CD4-positive, alpha-beta memory T cell (primary cell): ENCODE measurements at regions not wholly inside any gene's neighbourhood (a gene's known extent, or its start where the extent isn't known, plus 50 kb on each side); places are given as distances from the start of the nearest gene placed in this dataset.
A peak's percentile ranks its signal among the peaks of the same experiment; 100 is the strongest.

Source experiments
- CTCF ChIA-PET: fragments of 350-600 bp; sonication (Branson Sonifier 250); formaldehyde crosslinking; loops from one replicate; lab custom pipeline; 2021; ENCODE audit warnings: inconsistent platforms; ENCODE audit not compliant: partially characterized antibody; lab: Charles Lee
- POLR2A ChIA-PET: fragments of 350-600 bp; sonication (Branson Sonifier 250); formaldehyde crosslinking; loops from one replicate; lab custom pipeline; 2021; ENCODE audit not compliant: partially characterized antibody; lab: Charles Lee
- DNase-seq, 5 donors: peaks; one replicate each; pipeline versions ENCODE4 v3.0.0 to v3.0.0-alpha.2; 2020 to 2022; ENCODE audit warnings: mixed read lengths in 1 of 5
- H3K27ac ChIP-seq: one replicate; pipeline ENCODE4 v1.7.0; 2013; ENCODE audit warnings: low read depth, low read length
- H3K27me3 ChIP-seq: 2 replicates; pipeline ENCODE4 v1.7.0; 2013; ENCODE audit warnings: mild to moderate bottlenecking, low read length, moderate library complexity; ENCODE audit not compliant: insufficient read depth
- H3K36me3 ChIP-seq: 2 replicates; pipeline ENCODE4 v1.7.0; 2013; ENCODE audit warnings: mild to moderate bottlenecking, low read length, moderate library complexity; ENCODE audit not compliant: insufficient read depth
- H3K4me1 ChIP-seq: 2 replicates; pipeline ENCODE4 v1.7.0; 2013; ENCODE audit warnings: mild to moderate bottlenecking, low read length, moderate library complexity; ENCODE audit not compliant: insufficient read depth
- H3K4me3 ChIP-seq, 2 donors: one replicate each; pipeline ENCODE4 v1.7.0; 2013; ENCODE audit warnings: low read length in 2 of 2, mild to moderate bottlenecking in 1 of 2
- H3K9me3 ChIP-seq, 2 donors: one replicate each; pipeline ENCODE4 v1.7.0; 2013; ENCODE audit warnings: low read length in 2 of 2, control low read depth in 1 of 2; ENCODE audit not compliant: control insufficient read depth in 1 of 2
- H3K27ac Mint-ChIP-seq, 7 donors: one replicate each; pipeline ENCODE4 v1.8.0; 2020 to 2021; ENCODE audit warnings: mixed read lengths in 7 of 7, mild to moderate bottlenecking in 6 of 7, inconsistent platforms in 3 of 7, moderate library complexity in 3 of 7
- H3K27me3 Mint-ChIP-seq, 2 donors: one replicate each; pipeline ENCODE4 v1.8.0; 2020 to 2021; ENCODE audit warnings: mixed read lengths in 2 of 2
- H3K36me3 Mint-ChIP-seq, 2 donors: one replicate each; pipeline ENCODE4 v1.8.0; 2020 to 2021; ENCODE audit warnings: mixed read lengths in 2 of 2, inconsistent platforms in 1 of 2, mild to moderate bottlenecking in 1 of 2
- H3K4me1 Mint-ChIP-seq, 4 donors: one replicate each; pipeline ENCODE4 v1.8.0; 2020 to 2021; ENCODE audit warnings: mixed read lengths in 4 of 4, mild to moderate bottlenecking in 1 of 4
- H3K4me3 Mint-ChIP-seq, 8 donors: one replicate each; pipeline ENCODE4 v1.8.0; 2020 to 2021; ENCODE audit warnings: mixed read lengths in 8 of 8, mild to moderate bottlenecking in 7 of 8, moderate library complexity in 6 of 8, inconsistent platforms in 3 of 8
- H3K9me3 Mint-ChIP-seq, 8 donors: one replicate each; pipeline ENCODE4 v1.8.0; 2020 to 2021; ENCODE audit warnings: mixed read lengths in 8 of 8, mild to moderate bottlenecking in 5 of 8, inconsistent platforms in 3 of 8, moderate library complexity in 1 of 8
- intact Hi-C: fragments of 100-400 bp; cut with micrococcal nuclease; formaldehyde crosslinking; loops from one replicate; pipeline ENCODE4 v1.15.1; 2023

GRCh38 chr15:69535998-69536397 is 83.4 kb downstream of the RPLP1 start:
- no peak overlapping the region for H3K4me3 ChIP-seq
- no peak overlapping the region for H3K27ac ChIP-seq
- CTCF ChIA-PET = no interaction called here
- Mint-ChIP-seq H3K36me3 (no peaks in the 10 kb centered on the region), H3K27ac (no peak overlapping the region), H3K27me3 (peaks cover 0 to 4% of the 10 kb centered on the region in 2 donors), H3K9me3 (no peaks in the 10 kb centered on the region), H3K4me3 (no peak overlapping the region), H3K4me1 (no peaks in the 10 kb centered on the region)
- H3K4me1 ChIP-seq = no peaks in the 10 kb centered on the region
- POLR2A ChIA-PET = no interaction called here
- no peaks in the 10 kb centered on the region for H3K9me3 ChIP-seq
- no peaks in the 10 kb centered on the region for H3K27me3 ChIP-seq
- intact Hi-C loops = no loop called here
- H3K36me3 ChIP-seq = no peaks in the 10 kb centered on the region
- DNase-seq = no peak

DNA sequence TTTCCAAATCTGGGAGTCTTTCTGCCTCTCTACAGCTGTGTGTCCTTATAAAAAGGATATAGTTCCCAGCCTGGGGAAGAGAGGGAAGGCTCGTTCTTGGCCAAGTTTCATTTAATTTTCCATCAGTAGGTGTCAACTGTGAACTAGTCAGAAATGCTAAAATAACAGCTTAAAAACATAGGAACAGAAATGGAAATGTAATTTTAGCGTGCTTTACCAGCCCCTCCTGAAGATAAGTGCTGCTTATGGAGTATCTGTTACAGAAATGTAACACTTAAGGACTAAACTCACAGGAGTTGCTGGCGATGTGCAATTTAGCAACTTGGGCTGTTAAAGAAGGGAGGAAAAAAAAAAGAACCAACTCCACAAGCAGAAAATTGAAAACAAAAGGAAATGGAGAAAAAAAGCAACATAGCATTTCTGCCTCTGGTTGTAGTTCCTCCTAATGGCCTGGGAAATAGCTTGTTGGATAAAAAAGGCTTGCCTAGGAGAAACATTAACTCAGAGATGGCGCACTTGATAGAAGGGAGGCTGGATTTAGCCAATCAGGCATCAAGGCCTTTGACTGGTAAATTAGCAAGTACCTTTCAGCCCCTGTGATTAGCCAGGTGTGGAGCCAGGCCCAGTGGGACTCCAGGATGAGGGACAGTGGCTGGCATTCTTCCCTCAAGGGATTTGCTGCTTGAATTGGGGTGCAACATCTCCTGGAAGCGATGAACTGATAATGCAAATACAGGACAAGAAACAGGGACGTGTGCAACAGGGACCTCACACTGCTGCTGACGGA is 84.3 kb downstream of the RPLP1 start:
- H3K9me3 Mint-ChIP-seq = no peaks in the 10 kb centered on the region
- ChIA-PET POLR2A (no interaction called here), CTCF (no interaction called here)
- no peaks in the 10 kb centered on the region for H3K36me3 Mint-ChIP-seq
- H3K27ac ChIP-seq = no peak overlapping the region
- no peak for DNase-seq
- no peak overlapping the region for H3K4me3 ChIP-seq
- no peaks in the 10 kb centered on the region for H3K27me3 ChIP-seq
- no peaks in the 10 kb centered on the region for H3K4me1 ChIP-seq
- peak overlapping the region in 1 of 7 donors; percentile 32 for H3K27ac Mint-ChIP-seq
- intact Hi-C loops = no loop called here
- no peak overlapping the region for H3K4me3 Mint-ChIP-seq
- H3K4me1 Mint-ChIP-seq = no peaks in the 10 kb centered on the region
- H3K27me3 Mint-ChIP-seq = peaks cover 0 to 4% of the 10 kb centered on the region in 2 donors
- no peaks in the 10 kb centered on the region for H3K36me3 ChIP-seq
- no peaks in the 10 kb centered on the region for H3K9me3 ChIP-seq

GRCh38 chr15:69537901-69538300 is 85.3 kb downstream of the RPLP1 start:
- no peaks in the 10 kb centered on the region for H3K4me1 ChIP-seq
- no peak for DNase-seq
- H3K27ac ChIP-seq = no peak overlapping the region
- H3K27me3 ChIP-seq = no peaks in the 10 kb centered on the region
- ChIA-PET CTCF (no interaction called here), POLR2A (no interaction called here)
- no peaks in the 10 kb centered on the region for H3K9me3 ChIP-seq
- Mint-ChIP-seq H3K27ac (no peak overlapping the region), H3K36me3 (no peaks in the 10 kb centered on the region), H3K27me3 (peaks cover 0 to 7% of the 10 kb centered on the region in 2 donors), H3K4me3 (no peak overlapping the region), H3K9me3 (no peaks in the 10 kb centered on the region), H3K4me1 (no peaks in the 10 kb centered on the region)
- H3K36me3 ChIP-seq = no peaks in the 10 kb centered on the region
- no peak overlapping the region for H3K4me3 ChIP-seq
- intact Hi-C loops = no loop called here

GRCh38 chr15:69538379-69538778 is 85.8 kb downstream of the RPLP1 start:
- H3K36me3 ChIP-seq = no peaks in the 10 kb centered on the region
- no peaks in the 10 kb centered on the region for H3K4me1 ChIP-seq
- H3K4me3 ChIP-seq = no peak overlapping the region
- Mint-ChIP-seq H3K4me3 (no peak overlapping the region), H3K4me1 (no peaks in the 10 kb centered on the region), H3K9me3 (no peaks in the 10 kb centered on the region), H3K36me3 (no peaks in the 10 kb centered on the region), H3K27ac (no peak overlapping the region), H3K27me3 (peaks cover 0 to 7% of the 10 kb centered on the region in 2 donors)
- no peaks in the 10 kb centered on the region for H3K27me3 ChIP-seq
- no peaks in the 10 kb centered on the region for H3K9me3 ChIP-seq
- intact Hi-C loops = no loop called here
- no peak overlapping the region for H3K27ac ChIP-seq
- ChIA-PET POLR2A (no interaction called here), CTCF (no interaction called here)
- DNase-seq = no peak

DNA sequence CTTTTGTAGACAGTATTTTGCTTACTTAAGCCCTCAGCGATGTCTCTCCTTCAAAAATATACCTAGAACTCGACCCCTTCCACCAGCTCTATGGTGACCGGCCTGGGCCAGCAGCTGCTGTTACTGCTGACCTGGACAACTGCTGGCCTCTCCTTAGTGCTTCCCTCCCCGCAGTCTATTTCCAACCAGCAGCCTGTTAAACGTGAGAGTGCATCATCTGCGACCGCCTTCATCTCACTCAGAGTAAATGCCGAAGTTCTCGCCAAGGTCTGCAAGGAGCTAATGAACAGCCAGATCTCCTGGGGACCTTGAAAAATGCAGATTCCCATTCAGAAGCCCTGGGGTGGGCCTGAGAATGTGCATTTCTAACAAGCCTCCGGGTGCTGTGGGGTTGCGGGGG is 86.7 kb downstream of the RPLP1 start:
- intact Hi-C loops = no loop called here
- Mint-ChIP-seq H3K27ac (no peak overlapping the region), H3K4me1 (no peaks in the 10 kb centered on the region), H3K9me3 (no peaks in the 10 kb centered on the region), H3K36me3 (no peaks in the 10 kb centered on the region), H3K4me3 (no peak overlapping the region), H3K27me3 (peaks cover 0 to 10% of the 10 kb centered on the region in 2 donors)
- no peaks in the 10 kb centered on the region for H3K27me3 ChIP-seq
- no peak overlapping the region for H3K27ac ChIP-seq
- POLR2A ChIA-PET = no interaction called here
- no peaks in the 10 kb centered on the region for H3K4me1 ChIP-seq
- H3K36me3 ChIP-seq = no peaks in the 10 kb centered on the region
- no peak overlapping the region for H3K4me3 ChIP-seq
- H3K9me3 ChIP-seq = no peaks in the 10 kb centered on the region
- DNase-seq = no peak
- CTCF ChIA-PET = no interaction called here

DNA sequence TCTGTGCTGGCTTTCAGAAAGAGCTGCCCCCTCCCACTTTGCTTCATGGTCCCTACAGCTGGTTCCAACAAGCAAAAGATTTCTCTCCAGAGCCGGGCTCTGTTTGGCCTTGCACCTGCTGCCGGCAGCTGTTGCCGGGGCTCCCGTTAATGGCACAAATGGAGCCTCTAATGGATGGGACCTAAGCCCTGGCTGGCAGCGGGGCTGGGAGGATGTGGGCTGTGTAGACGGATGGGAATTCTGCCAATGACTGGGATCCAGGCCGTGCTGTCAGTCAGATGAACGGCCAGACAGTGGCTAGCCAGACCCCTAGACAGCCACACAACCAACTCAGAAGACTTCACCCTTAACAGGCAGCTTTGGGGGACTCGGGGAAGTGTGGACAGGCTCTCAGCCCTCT is 88.0 kb downstream of the RPLP1 start:
- DNase-seq = no peak
- Histone ChIP-seq H3K27ac (no peak overlapping the region), H3K4me3 (no peak overlapping the region), H3K9me3 (no peaks in the 10 kb centered on the region), H3K36me3 (no peaks in the 10 kb centered on the region), H3K4me1 (no peaks in the 10 kb centered on the region), H3K27me3 (no peaks in the 10 kb centered on the region)
- no peak overlapping the region for H3K4me3 Mint-ChIP-seq
- ChIA-PET CTCF (no interaction called here), POLR2A (no interaction called here)
- no peaks in the 10 kb centered on the region for H3K9me3 Mint-ChIP-seq
- H3K36me3 Mint-ChIP-seq = no peaks in the 10 kb centered on the region
- H3K27ac Mint-ChIP-seq = no peak overlapping the region
- intact Hi-C loops = no loop called here
- peaks cover 0 to 10% of the 10 kb centered on the region in 2 donors for H3K27me3 Mint-ChIP-seq
- H3K4me1 Mint-ChIP-seq = no peaks in the 10 kb centered on the region

DNA sequence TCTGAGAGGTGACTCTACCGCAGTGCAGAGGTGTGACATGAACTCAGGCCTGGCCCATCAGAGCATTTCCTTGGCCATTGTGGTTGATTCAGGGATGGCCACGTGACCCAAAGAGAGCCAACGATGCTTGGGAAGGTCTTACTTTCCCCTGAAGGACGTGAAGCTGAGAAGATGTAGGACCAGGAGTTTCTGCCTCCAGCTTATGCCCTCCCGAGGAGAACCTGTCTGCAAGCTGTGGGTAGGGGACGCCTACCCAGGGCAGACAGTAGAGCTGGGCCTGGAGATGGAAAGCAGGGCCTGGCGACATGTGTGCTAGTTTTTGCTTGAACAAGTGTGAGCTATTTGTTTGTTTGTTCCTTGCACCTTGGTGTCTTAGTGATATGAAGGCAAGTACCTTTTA is 89.4 kb downstream of the RPLP1 start:
- DNase-seq = no peak
- H3K4me1 ChIP-seq = no peaks in the 10 kb centered on the region
- POLR2A ChIA-PET = no interaction called here
- CTCF ChIA-PET = no interaction called here
- no peaks in the 10 kb centered on the region for H3K9me3 ChIP-seq
- no peak overlapping the region for H3K4me3 ChIP-seq
- Mint-ChIP-seq H3K27me3 (peaks cover 0 to 8% of the 10 kb centered on the region in 2 donors), H3K27ac (no peak overlapping the region), H3K36me3 (no peaks in the 10 kb centered on the region), H3K4me3 (no peak overlapping the region), H3K9me3 (no peaks in the 10 kb centered on the region), H3K4me1 (no peaks in the 10 kb centered on the region)
- H3K27ac ChIP-seq = no peak overlapping the region
- intact Hi-C loops = no loop called here
- no peaks in the 10 kb centered on the region for H3K36me3 ChIP-seq
- H3K27me3 ChIP-seq = no peaks in the 10 kb centered on the region
